GM10248 (cell line): ENCODE measurements at regions not wholly inside any gene's neighbourhood (a gene's known extent, or its start where the extent isn't known, plus 50 kb on each side); places are given as distances from the start of the nearest gene placed in this dataset.

ENCODE experiments used
- CTCF ChIA-PET: fragments of 300-600 bp; sonication (Branson Sonifier 250); formaldehyde crosslinking; extraction: SDS; loops from one replicate; lab custom pipeline; 2021; ENCODE audit warnings: antibody characterized with exemption; lab: Yijun Ruan, JAX
- POLR2A ChIA-PET: fragments of 350-650 bp; sonication (Branson Sonifier 250); formaldehyde crosslinking; extraction: SDS; loops from one replicate; lab custom pipeline; 2020; ENCODE audit warnings: antibody characterized with exemption; lab: Yijun Ruan, JAX
- DNase-seq: peaks from one replicate; pipeline ENCODE4 v3.0.0; 2012; ENCODE audit errors: extremely low spot score
- CTCF ChIP-seq: IDR thresholded peaks from 2 replicates; pipeline ENCODE4 v1.5.1; 2012; ENCODE audit warnings: mild to moderate bottlenecking, low read depth; ENCODE audit errors: extremely low read depth, missing control alignments, control extremely low read depth

DNA sequence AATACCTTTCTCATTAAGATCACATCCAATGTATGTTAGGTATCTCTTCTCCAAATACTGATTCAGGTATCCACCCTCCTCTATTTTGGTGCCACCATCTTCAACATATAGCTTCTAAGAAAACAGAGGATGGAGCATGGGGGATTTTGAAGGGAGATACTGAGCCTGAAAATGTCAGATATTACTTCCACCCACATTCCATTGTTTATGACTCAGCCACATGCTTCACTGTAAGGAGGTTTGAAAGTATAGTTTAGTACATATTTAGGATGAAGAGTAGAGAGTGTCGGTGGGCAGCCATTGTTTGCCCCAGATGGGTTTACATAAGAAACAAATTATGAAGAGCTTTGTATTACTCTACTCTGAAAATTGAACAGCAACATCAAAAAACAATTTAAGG lies 286.7 kb downstream of the TFAP2B start:
- DNase-seq, result no peak
- no peak for TF ChIP-seq CTCF
- ChIA-PET CTCF (no interaction called here), POLR2A (no interaction called here)

GRCh38 chr6:51107769-51108203 lies 289.1 kb downstream of the TFAP2B start:
- ChIA-PET POLR2A (no interaction called here), CTCF (interaction anchor here (1.2 to 3.7 kb wide), 2 partner anchors 10 to 20 kb away, joined by 4 to 14 read pairs; no protein-coding TSS in a partner anchor)
- no peak for DNase-seq

DNA sequence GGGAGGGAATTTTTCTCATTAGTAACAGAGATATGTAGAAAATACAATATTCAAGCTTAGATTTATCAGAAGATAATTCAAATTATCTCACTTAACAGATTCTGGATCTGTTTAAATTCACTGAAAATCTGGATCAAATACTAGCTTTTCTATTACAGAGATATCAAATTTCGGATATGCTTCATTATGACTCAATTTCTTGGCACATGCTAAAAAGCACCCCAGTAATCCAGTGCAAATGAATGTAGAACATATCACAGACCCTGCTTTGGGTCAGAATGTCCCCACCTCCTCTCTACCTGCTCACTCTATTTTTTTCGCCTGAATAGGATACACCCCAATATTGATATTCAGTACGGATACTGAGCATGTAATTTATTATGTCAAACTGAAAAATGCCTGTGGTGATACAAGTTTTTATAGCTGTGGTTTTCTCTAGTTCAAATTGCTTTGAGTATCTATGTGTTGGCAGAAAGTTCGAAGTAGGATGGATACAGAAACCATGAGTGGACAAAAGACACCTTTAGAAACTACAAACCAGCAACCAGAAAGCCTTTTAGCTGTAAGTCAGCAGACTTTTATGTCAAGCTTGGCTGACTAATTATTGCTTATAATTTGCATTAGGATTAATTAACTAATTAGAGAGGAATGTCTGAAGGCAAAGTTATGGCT lies 290.0 kb downstream of the TFAP2B start:
- no peak for TF ChIP-seq CTCF
- ChIA-PET POLR2A (no interaction called here), CTCF (interaction anchor here (1.2 to 3.7 kb wide), 5 partner anchors 11 to 36 kb away, joined by 3 to 14 read pairs (median 4); no protein-coding TSS in a partner anchor)
- DNase-seq, result no peak

More at GRCh38 chr6:51107769-51108203, 289.1 kb downstream of the TFAP2B start:
- no peak for TF ChIP-seq CTCF

GRCh38 chr6:51112731-51113130 lies 294.1 kb downstream of the TFAP2B start:
- POLR2A ChIA-PET, result no interaction called here
- no peak for TF ChIP-seq CTCF
- DNase-seq, result no peak
- CTCF ChIA-PET, result no interaction called here

GRCh38 chr6:51116723-51117122 lies 298.1 kb downstream of the TFAP2B start:
- ChIA-PET POLR2A (no interaction called here), CTCF (interaction anchor here (1.0 kb wide), 1 partner anchor 18 kb away, joined by 4 read pairs; no protein-coding TSS in a partner anchor)
- DNase-seq, result no peak
- TF ChIP-seq CTCF, result no peak

DNA sequence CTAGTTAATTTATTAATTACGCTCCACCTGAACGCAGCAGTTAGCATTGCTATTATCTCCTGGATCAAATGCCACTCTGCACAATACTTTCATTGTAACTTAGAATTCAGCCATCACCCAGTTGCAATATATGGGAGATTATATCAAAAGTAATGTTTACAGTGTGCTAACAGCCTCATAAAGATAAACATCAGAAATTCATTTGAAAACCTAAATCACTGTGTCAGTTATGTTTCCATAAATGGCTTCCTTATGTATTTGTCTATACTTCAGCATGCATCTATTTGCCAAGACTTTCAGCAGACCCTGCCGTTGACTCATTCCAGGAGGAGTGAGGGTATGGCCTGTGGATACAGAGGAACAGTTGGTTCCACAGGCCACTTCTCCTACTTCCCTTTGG lies 300.1 kb downstream of the TFAP2B start:
- no peak for TF ChIP-seq CTCF
- POLR2A ChIA-PET, result no interaction called here
- CTCF ChIA-PET, result no interaction called here

More for the DNA sequence above, 300.1 kb downstream of the TFAP2B start:
- no peak for DNase-seq
